ENCODE measurements at regions not wholly inside any gene's neighbourhood (a gene's known extent, or its start where the extent isn't known, plus 50 kb on each side); places are given as distances from the start of the nearest gene placed in this dataset.
"Not testable (repeated sequence)": the region's sequence is repeated elsewhere in the genome, so short reads cannot be mapped to it uniquely, and the experiment has no call there.

DNA sequence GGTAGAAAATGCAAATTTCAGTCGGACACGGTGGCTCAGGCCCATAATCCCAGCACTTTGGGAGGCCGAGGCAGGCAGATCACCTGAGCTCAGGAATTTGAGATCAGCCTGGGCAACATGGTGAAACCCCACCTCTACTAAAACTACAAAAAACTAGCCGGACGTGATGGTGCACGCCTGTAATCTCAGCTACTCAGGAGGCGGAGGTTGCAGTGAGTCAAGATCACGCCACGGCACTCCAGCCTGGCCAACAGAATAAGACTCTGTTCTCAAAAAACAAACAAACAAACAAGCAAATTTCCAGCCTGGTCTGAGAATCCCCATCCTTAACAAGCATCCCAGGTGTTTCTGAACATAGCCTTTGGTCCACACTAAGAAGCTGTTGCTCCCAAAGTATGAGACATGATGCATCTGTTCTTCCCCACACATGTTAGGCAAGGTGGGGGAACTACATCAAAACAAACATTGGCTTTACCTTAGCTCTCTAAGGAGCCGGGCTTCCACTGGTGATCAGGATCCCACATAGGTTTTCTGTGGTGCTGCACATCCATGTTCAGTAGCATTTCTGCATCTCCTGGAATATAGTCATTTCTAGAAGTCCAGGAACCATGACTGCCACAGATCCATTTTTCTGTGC lies 92.5 kb upstream of the DMRT1 start:
- DNase-seq, result no peak

DNA sequence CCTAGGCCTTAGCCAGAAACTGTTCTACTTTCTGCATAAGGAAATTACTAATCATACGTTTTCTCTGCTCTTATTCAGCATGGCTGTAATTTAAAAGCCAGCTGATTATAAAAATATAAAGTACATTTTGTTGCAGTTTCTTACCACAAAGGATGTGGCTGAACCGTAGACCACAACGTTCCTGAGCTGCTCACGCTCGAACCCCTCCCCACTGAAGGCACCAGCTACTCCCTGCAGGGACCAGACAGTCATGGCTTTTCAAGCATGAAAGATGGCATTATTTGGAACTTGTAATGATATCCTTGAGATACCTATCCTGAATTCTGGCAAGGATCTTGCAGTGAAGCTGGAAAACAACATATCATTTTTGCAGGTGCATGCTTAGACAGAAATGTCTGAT lies 91.8 kb upstream of the DMRT1 start:
- no peak for DNase-seq

DNA sequence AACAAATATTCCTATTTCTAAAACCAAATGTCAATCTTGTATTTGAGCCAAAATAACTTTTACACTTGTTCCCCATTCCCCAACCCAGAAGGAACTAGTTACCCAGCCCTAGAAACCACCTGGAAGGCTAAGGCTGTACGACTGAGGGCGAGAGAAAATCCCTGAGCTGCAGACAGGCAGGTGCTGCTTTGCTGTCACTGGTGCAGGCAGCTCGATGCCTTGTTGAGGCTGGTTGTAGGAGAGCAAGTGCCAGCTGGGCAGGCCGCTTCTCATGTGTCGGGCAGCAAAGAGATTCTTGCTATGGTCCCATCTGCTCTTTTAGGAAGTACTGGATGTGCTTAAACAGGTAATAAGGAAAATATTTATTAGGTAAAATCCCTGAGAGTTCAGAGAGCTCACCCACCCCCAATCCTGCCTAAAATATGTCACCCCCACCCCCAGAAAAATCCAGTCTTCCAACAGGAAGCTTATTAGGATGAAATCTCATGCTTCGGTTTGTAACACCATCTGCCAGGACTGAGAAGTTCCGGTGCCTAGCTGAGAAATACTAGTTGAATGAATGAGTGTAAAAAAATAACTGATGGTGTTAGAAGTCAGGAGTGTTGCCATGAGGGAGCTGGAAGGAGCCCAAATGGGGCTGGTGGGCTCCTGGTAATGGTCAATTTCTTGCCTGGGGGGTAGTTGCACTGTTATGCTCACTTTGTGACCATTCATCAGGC lies 91.1 kb upstream of the DMRT1 start:
- DNase-seq, result no peak

DNA sequence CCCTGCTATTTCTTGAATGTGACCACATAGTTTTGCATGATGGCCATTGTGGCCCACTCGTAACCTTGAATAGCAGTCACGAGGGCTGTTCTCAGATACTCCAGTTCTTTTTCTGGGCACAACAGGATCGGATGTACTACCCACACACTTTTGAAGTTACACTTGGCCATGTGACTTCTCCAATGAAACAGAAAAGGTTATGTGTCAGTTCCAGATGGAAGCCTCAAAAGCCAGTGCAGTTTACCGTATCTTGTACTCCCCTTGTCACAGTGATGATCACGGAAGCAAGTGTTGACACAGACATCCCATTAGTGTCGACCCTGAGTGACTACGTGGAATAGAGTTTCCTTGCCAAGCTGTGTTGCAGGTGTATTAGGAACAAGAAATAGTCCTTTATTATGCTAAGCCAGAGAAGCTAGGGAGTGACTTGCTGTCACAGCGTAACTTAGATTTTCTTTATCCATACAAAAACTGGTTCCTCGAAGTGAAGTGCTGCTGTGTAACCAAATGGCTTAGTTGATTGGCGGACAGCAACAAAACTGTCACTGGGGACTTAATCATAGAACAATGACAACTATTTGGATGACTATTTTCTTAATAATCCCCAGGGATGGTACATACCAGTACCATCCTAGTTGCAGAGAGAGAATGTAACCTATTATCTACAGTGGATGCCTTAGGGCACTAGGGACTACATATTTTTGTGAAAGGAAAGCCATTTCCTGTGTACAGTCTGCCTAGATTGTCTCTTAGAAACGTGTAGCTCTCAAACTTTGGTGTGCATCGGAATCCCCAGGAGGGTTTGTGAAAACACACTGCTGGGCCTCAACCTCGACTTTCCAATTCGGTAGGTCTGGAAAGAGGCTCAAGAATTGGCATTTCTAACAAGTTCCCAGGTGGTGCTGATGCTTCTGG lies 90.1 kb upstream of the DMRT1 start:
- DNase-seq, result no peak

DNA sequence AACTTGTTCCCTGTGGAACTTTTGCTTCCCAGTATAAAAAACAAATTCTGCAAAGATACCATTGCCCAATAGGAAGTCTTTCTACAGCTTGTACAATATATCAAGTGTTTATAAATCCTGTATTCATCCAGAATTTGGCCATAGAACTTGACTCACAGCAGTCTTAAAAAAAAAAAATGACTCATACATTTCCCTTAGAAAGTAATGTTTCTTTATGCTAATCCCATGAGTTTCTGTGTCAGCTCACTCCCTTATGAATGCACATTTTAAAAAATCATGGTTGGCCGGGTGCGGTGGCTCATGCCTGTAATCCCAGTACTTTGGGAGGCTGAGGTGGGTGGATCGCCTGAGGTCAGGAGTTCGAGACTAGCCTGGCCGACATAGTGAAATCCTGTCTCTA lies 89.3 kb upstream of the DMRT1 start:
- DNase-seq, result no peak

DNA sequence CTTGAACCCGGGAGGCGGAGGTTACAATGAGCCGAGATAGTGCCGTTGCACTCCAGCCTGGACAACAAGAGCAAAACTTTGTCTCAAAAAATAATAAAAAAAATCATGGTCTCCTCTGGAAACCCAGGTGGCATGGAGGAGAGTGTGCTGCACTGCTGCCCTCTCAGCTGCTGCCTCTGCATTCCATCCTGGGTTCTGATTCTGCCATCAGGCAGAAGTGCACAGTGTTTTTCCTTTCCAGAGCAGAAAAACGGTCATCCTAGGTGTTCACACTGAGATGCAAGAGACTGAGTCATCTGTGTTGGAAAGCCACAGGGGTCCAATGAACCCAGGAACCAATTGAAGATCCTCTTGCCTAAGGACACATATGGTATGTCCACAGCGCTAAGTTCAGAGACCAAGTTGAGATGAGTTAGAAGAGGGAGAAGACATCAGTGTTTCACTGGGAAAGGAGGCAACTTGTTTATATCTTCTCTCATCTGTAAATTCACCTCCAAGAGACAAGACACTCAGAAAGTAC lies 88.8 kb upstream of the DMRT1 start:
- no peak for DNase-seq

DNA sequence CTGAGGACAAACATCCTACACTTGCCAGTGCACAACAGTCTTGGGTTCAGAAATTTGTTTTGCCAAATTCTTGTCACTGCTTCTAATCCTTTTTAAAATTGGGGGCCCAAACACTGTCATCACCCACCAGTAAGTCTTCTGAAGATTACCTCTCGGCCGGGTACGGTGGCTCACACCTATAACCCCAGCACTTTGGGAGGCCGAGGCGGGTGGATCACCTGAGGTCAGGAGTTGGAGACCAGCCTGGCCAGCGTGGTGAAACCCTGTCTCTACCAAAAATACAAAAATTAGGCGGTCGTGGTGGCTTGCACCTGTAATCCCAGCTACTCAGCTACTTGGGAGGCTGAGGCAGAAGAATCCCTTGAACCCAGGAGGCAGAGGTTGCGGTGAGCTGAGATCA lies 87.8 kb upstream of the DMRT1 start:
- not testable (repeated sequence) for DNase-seq

DNA sequence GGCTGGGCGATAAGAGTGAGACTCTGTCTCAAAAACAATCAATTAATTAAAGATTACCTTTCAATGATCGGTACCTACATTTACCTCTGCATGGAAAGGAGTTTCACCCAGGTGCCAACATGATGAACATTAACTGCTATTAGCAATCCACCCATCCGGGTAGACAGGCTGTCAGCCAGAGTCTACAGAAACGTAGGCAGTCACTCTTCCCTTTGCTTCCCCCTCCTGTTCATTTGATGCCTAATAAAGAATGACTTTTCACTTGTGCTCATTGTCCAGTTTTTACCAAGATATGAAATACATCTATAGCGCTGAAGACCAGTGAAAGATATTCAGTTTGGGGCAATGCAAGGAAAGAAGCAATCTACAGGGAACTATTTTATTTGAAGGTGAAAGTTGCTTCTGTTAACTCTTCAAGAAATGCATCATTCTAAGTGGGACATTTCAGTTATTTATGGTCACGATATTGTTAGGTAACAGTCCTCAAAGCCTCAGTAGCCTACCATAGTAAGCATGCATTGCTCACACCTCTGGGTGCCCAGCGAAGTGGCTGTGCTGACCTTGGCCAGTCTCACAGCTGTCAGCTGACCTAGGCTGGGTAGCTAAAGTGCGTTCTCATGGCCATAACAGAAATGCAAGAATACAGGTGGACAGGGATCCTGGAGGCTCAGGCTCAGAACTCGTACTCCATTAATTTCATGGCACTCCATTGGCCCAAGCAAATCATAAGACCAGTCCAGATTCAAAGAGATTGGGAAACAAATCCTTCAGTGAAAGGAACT lies 87.2 kb upstream of the DMRT1 start:
- DNase-seq, result no peak

DNA sequence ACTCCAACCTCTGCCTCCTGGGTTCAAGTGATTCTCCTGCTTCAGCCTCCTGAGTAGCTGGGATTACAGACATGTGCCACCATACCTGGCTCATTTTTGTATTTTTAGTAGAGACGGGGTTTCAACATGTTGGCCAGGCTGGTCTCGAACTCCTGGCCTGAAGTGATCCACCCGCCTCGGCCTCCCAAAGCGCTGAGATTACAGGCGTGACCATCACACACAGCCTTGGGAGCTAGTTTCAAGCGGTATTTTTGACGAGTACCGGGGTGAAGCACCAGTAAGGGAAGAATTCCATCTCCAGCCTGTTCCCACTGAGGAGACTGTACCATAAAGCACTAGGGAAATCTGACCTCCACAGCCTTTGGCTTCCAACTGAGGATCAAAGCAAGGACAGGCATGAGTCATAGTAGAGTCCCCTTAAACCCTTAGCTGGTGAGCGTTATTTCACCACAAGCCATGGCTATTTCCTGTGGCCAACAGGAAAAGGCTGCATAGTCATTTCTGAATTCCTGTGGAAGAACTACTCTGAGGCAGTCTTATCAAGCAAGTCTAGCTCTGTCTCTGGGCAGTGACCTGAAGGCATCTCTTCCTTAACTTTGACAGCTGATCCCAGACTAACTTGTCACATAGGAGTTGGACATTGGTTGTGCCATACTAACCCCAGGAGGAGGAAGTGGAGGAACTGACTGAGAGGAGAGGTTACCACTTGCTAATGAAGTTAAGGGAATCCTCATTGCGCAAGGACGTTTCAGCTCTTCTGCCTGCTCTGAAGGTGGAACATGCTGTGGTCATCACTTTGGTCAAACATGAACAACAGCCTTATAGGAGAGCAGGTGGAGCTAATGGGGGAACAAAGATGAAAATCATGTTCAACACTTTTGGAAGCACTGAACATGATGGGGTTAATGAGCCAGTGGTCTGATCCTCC lies 85.8 kb upstream of the DMRT1 start:
- DNase-seq, result peak; percentile 61

DNA sequence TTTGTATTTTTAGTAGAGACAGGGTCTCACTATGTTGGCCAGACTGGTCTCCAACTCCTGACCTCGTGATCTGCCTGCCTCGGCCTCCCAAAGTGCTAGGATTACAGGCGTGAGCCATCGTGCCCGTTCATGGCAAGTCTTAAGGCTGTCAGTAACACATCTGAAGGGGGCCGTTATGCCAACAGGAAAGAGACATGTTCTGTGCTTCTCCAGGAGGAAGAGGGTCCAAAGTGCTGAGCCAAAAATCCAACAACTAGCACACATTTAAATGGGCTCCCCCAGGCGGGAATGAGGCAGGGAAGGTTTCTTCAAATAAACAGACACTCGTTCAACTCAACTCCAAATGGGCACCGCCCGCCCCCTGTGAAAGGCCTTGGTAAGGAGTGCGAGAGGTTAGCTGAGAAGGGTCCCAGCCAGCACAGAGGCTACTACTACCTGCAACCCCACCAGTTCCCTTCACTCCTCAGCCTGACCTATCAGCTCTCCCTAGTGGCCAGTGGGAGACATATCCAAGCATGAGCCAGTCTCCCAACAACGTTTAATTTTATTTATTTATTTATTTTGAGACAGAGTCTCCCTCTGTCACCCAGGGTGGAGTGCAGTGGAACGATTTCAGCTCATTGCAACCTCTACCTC lies 84.1 kb upstream of the DMRT1 start:
- no peak for DNase-seq

DNA sequence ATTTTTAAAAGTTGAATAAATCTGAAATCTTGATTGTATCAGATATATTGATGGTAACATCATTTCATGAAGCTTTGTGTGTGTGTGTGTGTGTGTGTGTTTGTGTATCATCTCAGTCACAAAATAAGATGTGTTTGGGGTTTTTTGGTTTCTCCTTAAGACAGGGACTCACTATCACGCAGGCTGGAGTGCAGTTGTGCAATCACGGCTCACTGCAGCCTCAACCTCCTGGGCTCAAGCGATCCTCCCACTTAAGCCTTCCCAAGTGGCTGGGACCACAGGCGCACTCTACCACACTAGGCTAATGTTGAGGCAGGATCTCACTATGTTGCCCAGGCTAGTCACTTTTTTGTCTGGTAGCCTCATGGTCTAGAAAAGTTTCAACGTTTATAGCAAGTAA lies 83.4 kb upstream of the DMRT1 start:
- DNase-seq, result no peak

DNA sequence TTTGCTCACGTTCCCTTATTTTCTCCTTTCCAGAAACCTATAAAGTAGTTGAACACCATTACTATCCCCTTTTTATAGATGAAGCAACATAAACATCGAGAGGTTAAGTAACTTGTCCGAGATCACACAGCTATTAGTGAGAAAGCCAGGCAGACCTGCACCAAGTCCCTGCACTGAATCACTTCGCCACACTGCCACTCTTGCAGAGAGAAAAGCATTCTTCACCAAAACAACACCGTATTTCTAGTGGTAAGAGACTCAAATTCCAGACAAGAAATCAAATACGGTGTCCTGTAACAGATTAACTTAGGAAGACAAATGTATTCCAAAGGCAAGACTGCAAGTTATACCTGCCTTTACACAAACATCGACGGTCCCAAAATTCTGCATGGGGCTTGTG lies 82.0 kb upstream of the DMRT1 start:
- DNase-seq, result no peak

DNA sequence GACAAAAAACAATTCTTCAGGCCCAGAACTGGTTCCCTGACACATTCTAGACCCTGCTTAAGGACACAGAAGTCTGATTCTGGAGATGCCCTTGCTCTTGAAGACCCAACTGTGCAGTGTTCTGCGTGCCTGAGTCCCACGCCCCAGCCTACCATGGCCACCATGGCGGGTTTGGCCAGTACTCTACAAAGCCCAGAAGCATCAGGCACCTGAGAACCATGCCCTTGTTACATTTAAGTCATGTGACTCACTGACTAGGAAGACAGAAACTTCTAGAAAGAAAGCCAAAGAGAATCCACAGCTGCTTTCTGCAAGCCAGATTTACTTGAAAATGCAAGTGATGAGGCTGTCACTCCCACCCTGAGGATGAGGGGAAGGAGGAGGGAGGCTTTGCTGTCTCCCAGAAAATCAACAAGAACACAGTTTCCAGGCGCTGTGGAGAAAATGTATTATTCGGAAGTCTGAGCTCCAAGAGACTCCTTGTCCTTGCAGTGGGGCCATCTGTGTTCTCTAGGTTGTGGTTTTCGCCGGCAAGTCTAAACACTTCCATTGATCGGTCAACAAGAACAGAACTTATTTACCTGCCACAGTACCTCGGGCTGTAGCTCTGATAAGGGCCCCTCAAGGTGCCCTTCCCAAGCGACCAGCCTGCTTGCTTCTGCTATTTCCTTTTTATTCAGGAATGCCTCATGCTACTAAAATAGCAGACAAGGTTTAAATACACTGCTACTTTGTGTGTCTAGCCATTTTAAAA lies 81.3 kb upstream of the DMRT1 start:
- DNase-seq, result no peak

DNA sequence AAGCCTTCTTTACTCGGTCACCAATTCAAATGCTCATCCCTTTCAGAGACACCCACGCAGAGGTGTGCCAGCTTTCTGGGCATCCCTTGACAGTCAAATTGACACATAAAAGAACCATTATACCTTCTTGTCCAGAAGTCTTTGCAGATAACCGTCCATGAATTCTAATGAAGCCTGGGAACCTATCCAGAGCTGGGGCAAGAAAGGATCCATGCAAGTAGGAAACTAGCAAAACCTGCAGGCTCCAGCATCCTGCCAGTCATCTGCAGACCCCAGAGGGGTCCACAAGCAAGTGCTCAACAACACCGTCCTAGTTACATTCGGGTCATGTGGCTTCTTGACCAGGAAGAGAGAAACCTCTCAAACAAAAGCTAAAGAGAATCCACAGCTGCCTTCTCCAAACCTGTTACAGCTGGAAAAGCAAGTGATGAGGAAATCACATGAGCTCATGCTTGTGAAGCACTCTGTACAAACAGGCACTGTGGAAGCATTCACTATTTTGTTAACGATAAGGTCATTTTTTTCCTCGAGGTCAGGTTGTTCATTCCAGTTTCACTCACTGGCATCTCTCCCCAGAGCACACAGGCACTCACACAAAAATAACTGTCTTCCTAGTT lies 80.2 kb upstream of the DMRT1 start:
- DNase-seq, result no peak

DNA sequence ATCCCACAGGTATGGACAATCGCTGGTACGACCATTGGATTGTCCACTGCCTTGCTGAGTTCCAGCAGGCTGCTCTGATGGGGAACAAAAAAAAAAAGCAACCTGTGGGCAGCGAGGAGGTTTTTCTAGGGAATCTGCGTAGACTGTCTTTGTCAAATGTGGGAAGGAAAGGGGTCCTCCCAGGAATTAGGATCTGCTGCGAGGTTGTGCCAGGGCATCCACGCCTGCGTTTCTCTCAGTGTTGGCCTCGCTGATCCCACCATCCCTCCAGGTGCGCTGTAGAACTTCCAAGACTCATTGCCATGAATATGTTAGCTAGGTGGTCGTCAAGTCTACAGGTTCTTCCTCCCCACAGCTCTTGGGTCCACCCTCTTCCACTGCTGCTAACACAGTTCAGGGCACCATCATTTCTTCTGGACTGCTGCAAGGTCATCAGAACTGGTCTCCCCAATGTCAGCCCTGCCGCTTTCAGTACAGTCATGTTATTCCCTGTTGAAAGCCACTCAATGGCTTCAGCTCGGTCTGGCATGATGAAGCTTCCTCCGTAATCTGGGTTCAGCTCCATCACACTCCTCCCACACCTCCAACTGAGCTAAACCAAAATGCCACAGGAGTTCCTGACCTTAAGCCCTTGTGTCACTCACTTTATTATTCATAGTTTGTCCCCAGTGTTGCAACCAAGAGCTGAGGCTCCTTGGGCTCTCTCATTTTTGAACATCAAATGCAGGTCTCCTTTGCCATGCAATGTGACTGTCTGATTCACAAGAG lies 79.5 kb upstream of the DMRT1 start:
- DNase-seq, result no peak

DNA sequence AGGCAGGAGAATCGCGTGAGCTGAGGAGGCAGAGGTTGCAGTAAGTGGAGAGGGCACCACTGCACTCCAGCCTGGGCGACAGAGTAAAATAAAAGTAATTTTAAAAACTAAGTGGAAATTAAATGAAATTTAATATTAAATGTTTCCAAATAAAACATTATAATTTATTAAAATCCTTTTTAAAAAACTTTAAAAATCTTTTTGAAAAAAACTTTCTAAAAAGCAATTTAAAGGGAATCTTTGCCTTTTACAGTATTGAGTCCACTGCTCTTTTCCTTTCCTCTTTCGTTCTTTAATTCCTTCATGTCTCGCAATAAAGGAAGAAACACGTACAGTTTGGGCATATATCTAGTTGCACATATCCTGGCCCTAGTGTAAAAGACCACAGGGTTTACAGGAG lies 77.8 kb upstream of the DMRT1 start:
- no peak for DNase-seq

DNA sequence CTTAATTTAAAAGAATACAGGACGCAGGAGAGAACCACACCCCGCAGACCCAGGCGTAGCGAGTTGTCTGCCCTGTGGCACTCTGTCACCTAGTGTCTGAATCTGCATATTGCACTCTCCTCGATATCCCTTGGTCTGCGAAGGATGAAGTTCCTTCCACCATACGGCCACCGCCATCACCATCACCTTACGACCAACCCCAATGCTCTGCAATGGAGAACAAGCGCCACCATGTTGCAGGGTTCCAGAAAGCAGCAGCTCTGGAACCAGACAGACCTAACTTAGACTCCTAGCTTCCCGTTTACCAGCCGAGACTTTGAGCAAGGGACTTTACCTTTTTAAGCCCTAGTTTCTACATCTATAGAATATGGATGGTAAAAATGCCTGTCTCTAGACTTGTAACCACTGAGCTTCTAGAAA lies 77.4 kb upstream of the DMRT1 start:
- peak; percentile 72 for DNase-seq

DNA sequence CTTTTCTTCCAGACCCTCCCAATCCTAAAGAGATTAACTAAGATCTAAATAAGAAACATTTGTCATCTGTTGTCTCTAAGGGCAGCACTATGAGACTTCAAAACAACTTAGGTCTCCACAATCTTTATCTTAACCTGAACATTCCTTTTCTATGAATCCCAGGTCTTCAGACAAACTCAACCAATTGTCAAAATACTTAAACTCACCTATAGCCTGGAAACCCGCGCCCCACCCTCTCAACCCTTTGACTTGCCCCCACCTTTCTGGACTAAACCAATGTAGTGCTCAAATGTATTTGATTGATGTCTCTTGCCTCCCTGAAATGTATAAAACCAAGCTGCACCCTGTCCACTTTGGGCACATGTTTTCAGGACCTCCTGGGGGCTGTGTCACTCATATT lies 76.5 kb upstream of the DMRT1 start:
- DNase-seq, result no peak

DNA sequence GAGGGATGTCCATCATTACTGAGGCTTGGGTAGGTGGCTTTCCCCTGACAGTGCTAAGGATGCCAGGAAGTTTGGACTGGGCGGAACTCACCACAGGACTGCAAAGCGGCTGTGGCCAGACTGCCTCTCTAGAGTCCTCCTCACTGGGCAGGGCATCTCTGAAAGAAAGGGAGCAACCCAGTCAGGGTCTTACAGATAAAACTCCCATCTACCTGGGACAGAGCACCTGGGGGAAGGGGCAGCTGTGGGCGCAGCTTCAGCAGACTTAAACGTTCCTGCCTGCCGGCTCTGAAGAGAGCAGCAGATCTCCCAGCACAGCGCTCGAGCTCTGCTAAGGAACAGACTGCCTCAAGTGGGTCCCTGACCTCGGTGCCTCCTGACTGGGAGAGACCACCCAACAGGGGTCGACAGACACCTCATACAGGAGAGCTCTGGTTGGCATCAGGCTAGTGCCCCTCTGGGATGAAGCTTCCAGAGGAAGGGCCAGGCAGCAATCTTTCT lies 74.4 kb upstream of the DMRT1 start:
- DNase-seq, result not testable (repeated sequence)
